H1 (cell line): ENCODE measurements at regions not wholly inside any gene's neighbourhood (a gene's known extent, or its start where the extent isn't known, plus 50 kb on each side); places are given as distances from the start of the nearest gene placed in this dataset.

Experiments
- ASH2L ChIP-seq: fragments of 200-600, 300-600 bp; sonication (generic); IDR thresholded peaks from one replicate; pipeline ENCODE4 v1.7.1; 2017; ENCODE audit warnings: low read length
- BCL11A ChIP-seq, 2 experiments: IDR thresholded peaks; one replicate each; pipeline ENCODE4 v1.6.1; 2011; ENCODE audit warnings: low read depth in 2 of 2, low read length in 2 of 2, mild to moderate bottlenecking in 2 of 2
- CHD7 ChIP-seq: fragments of 300-600 bp; sonication (generic); IDR thresholded peaks from 2 replicates; pipeline ENCODE4 v1.7.1; 2012; ENCODE audit warnings: low read length, moderate library complexity, mild to moderate bottlenecking, inconsistent platforms; ENCODE audit not compliant: insufficient replicate concordance
- PHF8 ChIP-seq: fragments of 200-600 bp; sonication (generic); conservative IDR thresholded peaks from 2 replicates; pipeline ENCODE4 v1.7.1; 2012; ENCODE audit warnings: low read depth, mild to moderate bottlenecking, inconsistent platforms, low read length, moderate library complexity
- POLR2AphosphoS5 ChIP-seq: IDR thresholded peaks from 2 replicates; pipeline ENCODE4 v1.6.1; 2011; ENCODE audit warnings: low read depth, low read length
- RNF2 ChIP-seq: fragments of 200-900, 300-1000 bp; sonication (generic); IDR thresholded peaks from 2 replicates; pipeline ENCODE4 v1.7.1; 2016; ENCODE audit warnings: borderline replicate concordance, low read depth, mild to moderate bottlenecking, antibody characterized with exemption, low read length; ENCODE audit not compliant: poor library complexity, severe bottlenecking; ENCODE audit errors: missing control alignments
- TCF12 ChIP-seq: IDR thresholded peaks from 2 replicates; pipeline ENCODE4 v1.6.1; 2011; ENCODE audit warnings: low read depth, mild to moderate bottlenecking, low read length
- ZNF274 ChIP-seq: IDR thresholded peaks from 2 replicates; pipeline ENCODE4 v1.7.0; 2012; ENCODE audit warnings: low read length, borderline replicate concordance; ENCODE audit errors: extremely low read depth

- no peak for TF ChIP-seq CHD7
- no peak for TF ChIP-seq POLR2AphosphoS5
- TF ChIP-seq ASH2L: no peak
- no peak for TF ChIP-seq RNF2
- TF ChIP-seq PHF8: no peak
- TF ChIP-seq BCL11A (IDR thresholded peaks at IDR 0.05; ENCODE audit: low read depth in 2 of 2, low read length in 2 of 2): no peak
- no peak for TF ChIP-seq ZNF274
- TF ChIP-seq TCF12: no peak
These were observed 359.2 kb upstream of the ID2 start (continued) for GRCh38 chr2:8322634-8323033.
